ENCODE measurements at regions not wholly inside any gene's neighbourhood (a gene's known extent, or its start where the extent isn't known, plus 50 kb on each side); places are given as distances from the start of the nearest gene placed in this dataset.

DNA sequence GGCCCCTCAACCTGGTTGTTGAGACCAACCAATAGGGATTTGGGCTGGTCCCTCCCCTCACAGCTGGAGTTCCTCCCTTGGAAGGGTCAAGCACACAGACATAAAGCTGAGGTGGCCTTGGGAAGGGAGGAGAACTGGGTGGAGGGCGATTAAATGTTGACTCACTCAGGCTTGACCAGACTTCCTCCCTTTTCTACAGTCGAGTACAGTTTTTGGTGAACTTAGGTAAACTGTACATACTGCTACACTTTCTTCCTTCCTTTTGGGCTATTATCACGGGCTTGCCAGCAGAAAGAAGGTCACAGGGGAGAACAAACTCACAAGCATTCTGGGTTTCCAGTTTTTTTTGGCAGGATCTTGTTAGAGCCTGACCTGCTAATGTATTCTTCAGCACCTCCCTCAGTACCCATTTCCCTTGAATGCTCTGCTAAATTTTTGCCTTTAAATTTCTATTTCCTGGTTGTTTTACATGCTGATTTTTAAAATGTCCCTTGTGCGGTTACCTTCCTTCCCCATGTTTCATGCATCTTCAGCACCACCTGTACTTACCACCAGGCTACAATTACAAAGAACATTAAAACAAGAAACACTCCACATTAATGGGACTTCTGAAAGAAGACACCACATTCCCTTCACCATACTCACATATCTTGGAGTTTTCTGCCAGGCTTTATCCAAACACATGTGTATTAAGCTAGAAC, 135.2 kb upstream of the RASGEF1B start:
- H3K9me3 Mint-ChIP-seq = peaks cover 3% of the 10 kb centered on the region
- H3K4me3 Mint-ChIP-seq = no peak overlapping the region
- no peak for DNase-seq (ENCODE audit: low spot score in 2 of 2, unreplicated experiment in 2 of 2)
- TF ChIP-seq, protein P1, sequence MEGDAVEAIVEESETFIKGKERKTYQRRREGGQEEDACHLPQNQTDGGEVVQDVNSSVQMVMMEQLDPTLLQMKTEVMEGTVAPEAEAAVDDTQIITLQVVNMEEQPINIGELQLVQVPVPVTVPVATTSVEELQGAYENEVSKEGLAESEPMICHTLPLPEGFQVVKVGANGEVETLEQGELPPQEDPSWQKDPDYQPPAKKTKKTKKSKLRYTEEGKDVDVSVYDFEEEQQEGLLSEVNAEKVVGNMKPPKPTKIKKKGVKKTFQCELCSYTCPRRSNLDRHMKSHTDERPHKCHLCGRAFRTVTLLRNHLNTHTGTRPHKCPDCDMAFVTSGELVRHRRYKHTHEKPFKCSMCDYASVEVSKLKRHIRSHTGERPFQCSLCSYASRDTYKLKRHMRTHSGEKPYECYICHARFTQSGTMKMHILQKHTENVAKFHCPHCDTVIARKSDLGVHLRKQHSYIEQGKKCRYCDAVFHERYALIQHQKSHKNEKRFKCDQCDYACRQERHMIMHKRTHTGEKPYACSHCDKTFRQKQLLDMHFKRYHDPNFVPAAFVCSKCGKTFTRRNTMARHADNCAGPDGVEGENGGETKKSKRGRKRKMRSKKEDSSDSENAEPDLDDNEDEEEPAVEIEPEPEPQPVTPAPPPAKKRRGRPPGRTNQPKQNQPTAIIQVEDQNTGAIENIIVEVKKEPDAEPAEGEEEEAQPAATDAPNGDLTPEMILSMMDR (IDR thresholded peaks at IDR 0.05; ENCODE audit: unreplicated experiment) = no peak
- no peak overlapping the region for H3K27ac Mint-ChIP-seq
- H3K27me3 Mint-ChIP-seq (ENCODE audit: low read depth) = peaks cover 2% of the 10 kb centered on the region
- H3K36me3 Mint-ChIP-seq = no peaks in the 10 kb centered on the region
- peaks cover 6% of the 10 kb centered on the region for H3K4me1 Mint-ChIP-seq

- peaks cover 2% of the 10 kb centered on the region for H3K27me3 Mint-ChIP-seq (ENCODE audit: low read depth)
- H3K4me1 Mint-ChIP-seq = peaks cover 10% of the 10 kb centered on the region
- H3K27ac Mint-ChIP-seq = no peak overlapping the region
- no peaks in the 10 kb centered on the region for H3K36me3 Mint-ChIP-seq
- TF ChIP-seq, protein P1 (IDR thresholded peaks at IDR 0.05; ENCODE audit: unreplicated experiment) = no peak
- H3K4me3 Mint-ChIP-seq = no peak overlapping the region
- peaks cover 3% of the 10 kb centered on the region for H3K9me3 Mint-ChIP-seq
- DNase-seq (ENCODE audit: low spot score in 2 of 2, unreplicated experiment in 2 of 2) = no peak
Observed at GRCh38 chr4:81606166-81606565, 134.5 kb upstream of the RASGEF1B start.

DNA sequence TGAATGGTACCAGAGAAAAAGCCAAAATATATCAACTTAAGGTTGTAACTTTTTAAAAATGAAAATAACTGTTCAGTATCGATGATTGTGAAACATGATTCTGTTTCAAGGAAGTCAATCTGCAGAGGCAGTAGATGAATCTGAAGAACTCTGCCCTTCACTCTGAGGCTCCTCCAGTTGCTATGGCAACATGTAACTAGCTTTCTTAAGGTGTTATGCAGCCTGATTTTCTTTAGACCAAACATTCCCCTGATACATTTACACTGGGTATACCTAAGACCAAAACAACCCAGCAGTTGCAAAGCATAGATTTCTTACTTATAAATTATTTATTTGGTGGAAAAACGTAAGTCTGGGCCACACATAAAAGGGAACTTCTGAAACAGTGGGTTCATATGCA, 133.6 kb upstream of the RASGEF1B start:
- TF ChIP-seq, protein P1 (IDR thresholded peaks at IDR 0.05; ENCODE audit: unreplicated experiment) = no peak
- H3K36me3 Mint-ChIP-seq = no peaks in the 10 kb centered on the region
- H3K4me3 Mint-ChIP-seq = no peak overlapping the region
- H3K9me3 Mint-ChIP-seq = peaks cover 2% of the 10 kb centered on the region
- H3K27ac Mint-ChIP-seq = no peak overlapping the region
- DNase-seq (ENCODE audit: low spot score in 2 of 2, unreplicated experiment in 2 of 2) = no peak
- peaks cover 2% of the 10 kb centered on the region for H3K27me3 Mint-ChIP-seq (ENCODE audit: low read depth)
- H3K4me1 Mint-ChIP-seq = peaks cover 19% of the 10 kb centered on the region

DNA sequence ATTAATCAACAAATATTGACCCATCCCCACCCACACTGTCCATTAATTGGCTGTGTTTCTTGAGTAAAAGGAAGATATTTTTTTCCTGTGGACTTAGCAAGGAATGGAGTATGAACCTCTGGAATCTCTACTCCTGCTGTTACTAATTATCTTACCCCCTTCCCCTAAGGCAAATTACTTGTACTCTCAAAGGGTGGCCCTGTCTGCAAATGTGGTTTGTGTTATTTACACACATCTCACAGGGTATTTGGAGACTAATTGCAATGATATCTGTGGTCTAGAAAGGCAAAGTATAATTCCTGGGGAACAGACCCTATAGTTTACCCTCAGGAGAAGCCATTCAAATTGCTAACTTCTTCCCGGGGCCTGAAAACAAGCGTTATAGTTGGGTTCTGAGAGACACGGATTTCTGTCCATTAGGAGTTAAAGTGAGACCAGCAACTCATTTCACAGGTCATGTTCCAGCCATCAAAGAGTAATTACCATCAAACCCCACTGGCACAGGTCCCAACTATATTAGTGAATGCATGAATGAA, 133.0 kb upstream of the RASGEF1B start:
- TF ChIP-seq, protein P1 (IDR thresholded peaks at IDR 0.05; ENCODE audit: unreplicated experiment) = no peak
- Mint-ChIP-seq H3K4me3 (no peak overlapping the region), H3K27me3 (ENCODE audit: low read depth) (peaks cover 2% of the 10 kb centered on the region), H3K36me3 (no peaks in the 10 kb centered on the region), H3K27ac (no peak overlapping the region), H3K4me1 (peaks cover 24% of the 10 kb centered on the region), H3K9me3 (no peaks in the 10 kb centered on the region)
- no peak for DNase-seq (ENCODE audit: low spot score in 2 of 2, unreplicated experiment in 2 of 2)

GRCh38 chr4:81602854-81603253, 131.1 kb upstream of the RASGEF1B start:
- TF ChIP-seq, protein P1 (IDR thresholded peaks at IDR 0.05; ENCODE audit: unreplicated experiment) = no peak
- Mint-ChIP-seq H3K27me3 (ENCODE audit: low read depth) (peaks cover 2% of the 10 kb centered on the region), H3K4me3 (no peak overlapping the region), H3K9me3 (no peaks in the 10 kb centered on the region), H3K36me3 (no peaks in the 10 kb centered on the region), H3K27ac (no peak overlapping the region), H3K4me1 (peaks cover 28% of the 10 kb centered on the region)
- DNase-seq (ENCODE audit: low spot score in 2 of 2, unreplicated experiment in 2 of 2) = no peak
